Skeletal muscle satellite cell (primary cell): ENCODE measurements at regions not wholly inside any gene's neighbourhood (a gene's known extent, or its start where the extent isn't known, plus 50 kb on each side); places are given as distances from the start of the nearest gene placed in this dataset.

Experiments used
- H3K27me3 ChIP-seq: 2 replicates; pipeline ENCODE4 v1.7.0; 2013; ENCODE audit warnings: low read length; ENCODE audit not compliant: control insufficient read depth, insufficient read depth
- H3K36me3 ChIP-seq: 2 replicates; pipeline ENCODE4 v1.7.0; 2013; ENCODE audit warnings: mild to moderate bottlenecking, control low read depth, low read length; ENCODE audit not compliant: insufficient read depth
- H3K4me1 ChIP-seq: 2 replicates; pipeline ENCODE4 v1.7.0; 2013; ENCODE audit warnings: low read length; ENCODE audit not compliant: control insufficient read depth, insufficient read depth
- H3K4me2 ChIP-seq: 2 replicates; pipeline ENCODE4 v1.7.0; 2013; ENCODE audit warnings: mild to moderate bottlenecking, low read length
- H3K4me3 ChIP-seq: 2 replicates; pipeline ENCODE4 v1.7.0; 2013; ENCODE audit warnings: low read length
- H3K9ac ChIP-seq: 2 replicates; pipeline ENCODE4 v1.7.0; 2013; ENCODE audit warnings: mild to moderate bottlenecking, low read depth, low read length, moderate library complexity
- H3K9me3 ChIP-seq: replicated peaks from 2 replicates; pipeline ENCODE4 v1.7.0; 2013; ENCODE audit warnings: mild to moderate bottlenecking, control low read depth, low read length

- Histone ChIP-seq H3K36me3 (no peaks in the 10 kb centered on the region), H3K4me1 (no peaks in the 10 kb centered on the region), H3K27me3 (peaks cover 5% of the 10 kb centered on the region), H3K9me3 (no peaks in the 10 kb centered on the region), H3K4me2 (no peak overlapping the region), H3K4me3 (no peak overlapping the region), H3K9ac (no peak overlapping the region)
Measured at GRCh38 chr6:43951063-43951755, 176.0 kb downstream of the MRPL14 start.

GRCh38 chr6:43950731-43951062 lies 176.6 kb downstream of the MRPL14 start:
- Histone ChIP-seq H3K27me3 (peaks cover 5% of the 10 kb centered on the region), H3K9me3 (peaks cover 1% of the 10 kb centered on the region), H3K4me3 (no peak overlapping the region), H3K4me1 (no peaks in the 10 kb centered on the region), H3K36me3 (no peaks in the 10 kb centered on the region), H3K9ac (no peak overlapping the region), H3K4me2 (no peak overlapping the region)

GRCh38 chr6:43950051-43950605 lies 177.1 kb downstream of the MRPL14 start:
- H3K4me3 ChIP-seq: no peak overlapping the region
- no peaks in the 10 kb centered on the region for H3K36me3 ChIP-seq
- peaks cover 5% of the 10 kb centered on the region for H3K9me3 ChIP-seq
- no peaks in the 10 kb centered on the region for H3K4me1 ChIP-seq
- peaks cover 5% of the 10 kb centered on the region for H3K27me3 ChIP-seq
- H3K4me2 ChIP-seq: no peak overlapping the region
- H3K9ac ChIP-seq: no peak overlapping the region

GRCh38 chr6:43949551-43949991 lies 177.7 kb downstream of the MRPL14 start:
- H3K4me1 ChIP-seq: no peaks in the 10 kb centered on the region
- no peak overlapping the region for H3K4me3 ChIP-seq
- no peak overlapping the region for H3K9ac ChIP-seq

GRCh38 chr6:43948527-43949485 lies 178.4 kb downstream of the MRPL14 start:
- H3K4me1 ChIP-seq: peaks cover 3% of the 10 kb centered on the region
- no peak overlapping the region for H3K4me3 ChIP-seq
- H3K9ac ChIP-seq: no peak overlapping the region
- no peaks in the 10 kb centered on the region for H3K36me3 ChIP-seq
- H3K9me3 ChIP-seq: peaks cover 5% of the 10 kb centered on the region
- peaks cover 5% of the 10 kb centered on the region for H3K27me3 ChIP-seq
- H3K4me2 ChIP-seq: no peak overlapping the region

More at GRCh38 chr6:43949551-43949991, 177.7 kb downstream of the MRPL14 start:
- H3K4me2 ChIP-seq: no peak overlapping the region
- peaks cover 5% of the 10 kb centered on the region for H3K27me3 ChIP-seq
- H3K36me3 ChIP-seq: no peaks in the 10 kb centered on the region
- H3K9me3 ChIP-seq: peaks cover 5% of the 10 kb centered on the region

- no peak overlapping the region for H3K4me2 ChIP-seq
- H3K9ac ChIP-seq: no peak overlapping the region
- H3K36me3 ChIP-seq: no peaks in the 10 kb centered on the region
- H3K9me3 ChIP-seq: peaks cover 5% of the 10 kb centered on the region
- peaks cover 4% of the 10 kb centered on the region for H3K4me1 ChIP-seq
- H3K27me3 ChIP-seq: peaks cover 5% of the 10 kb centered on the region
- no peak overlapping the region for H3K4me3 ChIP-seq
Measured at GRCh38 chr6:43947860-43948259, 177.8 kb downstream of the VEGFA start.

GRCh38 chr6:43946641-43947363 lies 176.8 kb downstream of the VEGFA start:
- peaks cover 5% of the 10 kb centered on the region for H3K9me3 ChIP-seq
- H3K9ac ChIP-seq: no peak overlapping the region
- H3K36me3 ChIP-seq: no peaks in the 10 kb centered on the region
- H3K4me3 ChIP-seq: no peak overlapping the region
- H3K27me3 ChIP-seq: peaks cover 5% of the 10 kb centered on the region
- no peak overlapping the region for H3K4me2 ChIP-seq
- peaks cover 4% of the 10 kb centered on the region for H3K4me1 ChIP-seq

- H3K4me3 ChIP-seq: no peak overlapping the region
- no peak overlapping the region for H3K4me2 ChIP-seq
- H3K36me3 ChIP-seq: no peaks in the 10 kb centered on the region
- no peak overlapping the region for H3K9ac ChIP-seq
- H3K9me3 ChIP-seq: peaks cover 5% of the 10 kb centered on the region
- peaks cover 4% of the 10 kb centered on the region for H3K4me1 ChIP-seq
- H3K27me3 ChIP-seq: peaks cover 2% of the 10 kb centered on the region
Measured at GRCh38 chr6:43945768-43946080, 175.7 kb downstream of the VEGFA start.

GRCh38 chr6:43944908-43945767 lies 175.1 kb downstream of the VEGFA start:
- Histone ChIP-seq H3K36me3 (no peaks in the 10 kb centered on the region), H3K9ac (no peak overlapping the region), H3K4me1 (peaks cover 4% of the 10 kb centered on the region), H3K9me3 (peaks cover 5% of the 10 kb centered on the region), H3K4me3 (no peak overlapping the region), H3K27me3 (no peaks in the 10 kb centered on the region), H3K4me2 (no peak overlapping the region)

- no peak overlapping the region for H3K4me3 ChIP-seq
Measured at GRCh38 chr6:43943781-43944250, 173.8 kb downstream of the VEGFA start.

More at GRCh38 chr6:43943781-43944250, 173.8 kb downstream of the VEGFA start:
- no peaks in the 10 kb centered on the region for H3K36me3 ChIP-seq
- H3K9ac ChIP-seq: no peak overlapping the region
- H3K4me2 ChIP-seq: no peak overlapping the region
- peaks cover 5% of the 10 kb centered on the region for H3K9me3 ChIP-seq
- no peaks in the 10 kb centered on the region for H3K27me3 ChIP-seq
- peaks cover 4% of the 10 kb centered on the region for H3K4me1 ChIP-seq
